GM21737 (cell line): ENCODE measurements at regions not wholly inside any gene's neighbourhood (a gene's known extent, or its start where the extent isn't known, plus 50 kb on each side); places are given as distances from the start of the nearest gene placed in this dataset.
"Not testable (repeated sequence)": the region's sequence is repeated elsewhere in the genome, so short reads cannot be mapped to it uniquely, and the experiment has no call there.

Experiments
- ATAC-seq: cut with Tn5 transposase; IDR thresholded peaks from one replicate; pipeline ENCODE4 v1.9.1; 2021; ENCODE audit warnings: mild to moderate bottlenecking, moderate library complexity; ENCODE audit not compliant: unreplicated experiment

GRCh38 chr1:73667959-73668358, 530.0 kb downstream of the LRRIQ3 start:
- ATAC-seq = not testable (repeated sequence)

- ATAC-seq = no peak
These were observed 535.5 kb downstream of the LRRIQ3 start for GRCh38 chr1:73662526-73662925.

DNA sequence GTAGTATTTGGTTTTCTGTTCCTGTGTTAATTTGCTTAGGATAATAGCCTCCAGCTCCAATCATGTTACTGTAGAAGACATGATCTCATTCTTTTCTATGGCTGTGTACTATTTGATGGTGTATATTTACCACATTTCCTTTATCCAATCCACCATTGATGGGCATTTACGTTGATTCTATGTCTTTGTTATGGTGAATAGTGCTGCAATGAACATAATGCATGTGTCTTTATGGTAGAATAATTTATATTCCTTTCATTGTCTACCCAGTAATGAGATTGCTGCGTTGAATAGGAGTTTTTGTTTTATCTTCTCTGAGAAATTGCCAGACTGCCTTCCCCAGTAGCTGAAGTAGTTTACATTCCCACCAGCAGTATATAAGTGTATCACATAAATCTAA, 538.8 kb downstream of the LRRIQ3 start:
- ATAC-seq = no peak

DNA sequence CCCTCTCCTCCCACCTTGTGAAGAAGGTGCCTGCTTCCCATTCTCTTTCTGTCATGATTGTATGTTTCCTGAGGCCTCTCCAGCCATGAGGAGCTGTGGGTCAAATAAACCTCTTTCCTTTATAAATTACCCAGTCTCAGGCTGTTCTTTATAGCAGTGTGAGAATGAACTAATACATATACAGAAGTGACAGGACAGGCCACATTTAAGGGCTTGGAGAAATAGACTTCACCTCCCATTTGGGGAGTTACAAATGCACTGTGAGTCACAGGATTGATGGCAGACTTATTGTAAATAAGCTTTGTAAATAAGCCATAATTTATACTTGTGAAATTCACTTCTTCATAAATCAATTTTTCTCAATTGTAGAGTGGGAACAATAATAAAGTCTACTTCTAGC, 543.3 kb downstream of the LRRIQ3 start:
- no peak for ATAC-seq

DNA sequence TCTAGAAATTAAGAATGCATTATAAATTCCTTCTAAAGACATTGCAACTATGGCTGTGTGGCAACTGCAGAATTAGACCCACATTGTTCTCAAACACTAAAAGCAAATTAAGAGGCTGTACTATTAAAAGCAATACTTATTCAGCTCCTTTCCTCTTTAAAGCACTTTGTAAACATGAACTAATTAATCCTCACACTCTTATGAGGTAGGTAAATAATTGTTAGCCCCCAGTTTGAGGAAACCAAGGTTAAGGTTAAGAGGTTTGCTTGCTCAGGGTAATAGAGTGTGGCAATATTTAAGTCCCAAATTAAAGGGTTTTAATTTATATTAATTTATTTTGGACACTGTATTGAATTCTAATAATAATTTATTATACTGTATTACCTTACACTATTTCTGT, 553.8 kb downstream of the LRRIQ3 start:
- no peak for ATAC-seq

- ATAC-seq = no peak
These were observed 558.5 kb downstream of the LRRIQ3 start for GRCh38 chr1:73639494-73639893.

DNA sequence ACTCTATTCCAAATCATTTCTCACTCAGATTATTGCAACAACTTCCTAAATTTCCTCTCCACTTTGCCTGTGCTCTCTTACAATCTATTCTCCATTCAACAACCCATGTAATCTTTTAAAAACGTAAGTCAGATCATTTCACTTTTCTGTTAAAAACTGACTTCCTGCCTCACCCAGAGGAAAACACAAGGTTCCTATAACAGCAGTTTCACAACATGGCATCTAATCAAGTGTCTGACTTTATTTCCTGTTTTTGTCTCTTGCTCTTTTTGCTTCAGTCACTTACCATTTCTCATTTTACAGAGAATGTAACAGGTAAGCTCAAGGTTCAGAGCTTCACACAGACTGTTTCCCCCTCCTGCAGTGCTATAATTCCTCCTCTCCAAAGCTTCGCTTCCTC, 560.7 kb downstream of the LRRIQ3 start:
- ATAC-seq = no peak

DNA sequence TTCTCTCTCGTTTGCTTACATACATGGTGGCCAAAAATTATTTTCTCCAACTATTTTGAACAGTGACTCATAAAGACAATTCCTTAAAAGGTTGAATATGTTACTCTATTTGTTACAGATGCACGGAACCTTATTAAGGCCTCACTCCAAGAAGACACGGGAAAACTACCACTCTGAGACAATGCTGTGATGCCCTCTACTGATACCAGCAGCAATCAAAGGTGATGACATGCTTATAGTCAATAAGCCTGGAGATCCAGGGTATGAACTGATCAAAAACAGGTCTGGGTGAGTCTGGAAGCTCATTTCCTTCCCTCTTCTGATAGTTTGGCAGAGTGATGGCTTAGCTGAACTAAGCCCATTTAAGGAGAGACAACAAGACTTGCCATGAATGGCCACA, 563.0 kb downstream of the LRRIQ3 start:
- no peak for ATAC-seq

- no peak for ATAC-seq
These were observed 570.3 kb downstream of the LRRIQ3 start for GRCh38 chr1:73627723-73628122.

GRCh38 chr1:73626326-73626725, 571.6 kb downstream of the LRRIQ3 start:
- ATAC-seq = no peak

- ATAC-seq = no peak
These were observed 574.0 kb downstream of the LRRIQ3 start for GRCh38 chr1:73623946-73624345.

DNA sequence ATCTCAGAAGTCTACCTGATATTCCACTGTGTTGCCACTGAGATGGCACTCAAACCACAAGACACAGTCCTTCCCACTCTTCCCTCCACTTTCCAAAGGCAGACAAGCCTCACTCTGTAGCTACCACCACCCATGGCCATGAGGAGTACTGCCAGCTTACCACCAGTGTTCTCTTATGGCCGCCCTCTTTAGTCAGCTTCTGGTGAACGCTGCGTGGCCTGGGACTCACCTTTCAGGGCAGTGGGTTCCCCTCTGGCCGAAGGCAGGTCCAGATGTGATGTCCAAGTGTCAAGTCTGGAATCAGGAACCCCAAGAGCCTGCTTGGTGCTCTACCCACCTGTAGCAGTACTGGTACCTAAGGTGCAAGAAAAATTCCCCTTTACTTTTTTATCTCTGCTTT, 580.8 kb downstream of the LRRIQ3 start:
- no peak for ATAC-seq

DNA sequence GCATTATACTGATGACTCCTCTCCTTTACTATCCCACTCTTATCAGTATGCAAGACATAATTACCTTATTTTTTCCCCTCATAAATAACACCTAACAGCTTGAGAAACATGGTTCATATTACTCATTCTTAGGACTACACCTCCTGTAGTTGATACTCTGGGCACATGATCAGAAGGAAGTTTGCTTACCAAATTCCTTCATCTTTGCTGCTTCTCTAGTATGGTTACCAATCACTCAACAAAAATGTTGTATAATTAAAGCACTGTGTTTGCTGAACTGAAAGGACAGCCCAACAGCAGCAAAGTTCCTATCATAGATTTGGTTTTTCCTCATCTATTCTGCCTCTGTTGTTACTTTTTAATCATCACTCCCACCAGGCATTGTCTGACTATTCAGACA, 586.3 kb downstream of the LRRIQ3 start:
- no peak for ATAC-seq

DNA sequence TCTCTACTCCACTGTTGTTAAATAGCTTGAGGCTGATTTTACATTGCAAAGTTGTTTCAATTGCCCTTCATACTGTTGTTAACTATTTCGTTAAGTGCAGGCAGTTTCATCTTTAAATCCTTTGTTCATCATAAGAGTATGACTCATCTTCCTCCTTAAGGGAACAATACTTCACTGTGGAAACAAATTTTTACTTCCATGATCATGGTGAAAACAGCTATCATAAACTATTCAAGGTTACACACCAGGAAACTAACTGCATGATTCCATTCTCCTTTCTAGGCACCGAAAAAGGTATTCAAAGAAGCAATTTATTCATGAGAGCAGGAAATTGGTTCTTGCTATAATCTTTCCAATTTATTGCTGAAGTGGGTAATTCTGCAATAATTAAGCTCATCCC, 593.2 kb downstream of the LRRIQ3 start:
- no peak for ATAC-seq

DNA sequence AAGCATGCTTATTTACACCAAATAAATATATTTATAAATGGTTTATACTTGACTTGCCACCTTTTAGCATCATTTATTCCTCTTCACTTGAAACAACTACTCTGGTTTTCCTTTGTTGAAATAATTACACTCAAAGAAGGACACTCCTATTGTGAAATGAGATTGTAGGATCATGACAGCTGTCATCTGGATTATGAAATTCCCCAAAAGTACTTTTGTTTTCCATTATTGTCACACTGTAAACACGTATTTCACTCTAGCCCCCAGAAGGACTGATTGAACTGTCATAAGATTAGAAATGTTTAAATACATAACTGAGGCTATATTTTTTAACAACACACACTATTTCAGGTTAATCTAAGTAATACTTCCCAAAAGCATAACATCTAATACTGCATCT, 593.8 kb downstream of the LRRIQ3 start:
- ATAC-seq = no peak

GRCh38 chr1:73593804-73594203, 604.2 kb downstream of the LRRIQ3 start:
- ATAC-seq = no peak

DNA sequence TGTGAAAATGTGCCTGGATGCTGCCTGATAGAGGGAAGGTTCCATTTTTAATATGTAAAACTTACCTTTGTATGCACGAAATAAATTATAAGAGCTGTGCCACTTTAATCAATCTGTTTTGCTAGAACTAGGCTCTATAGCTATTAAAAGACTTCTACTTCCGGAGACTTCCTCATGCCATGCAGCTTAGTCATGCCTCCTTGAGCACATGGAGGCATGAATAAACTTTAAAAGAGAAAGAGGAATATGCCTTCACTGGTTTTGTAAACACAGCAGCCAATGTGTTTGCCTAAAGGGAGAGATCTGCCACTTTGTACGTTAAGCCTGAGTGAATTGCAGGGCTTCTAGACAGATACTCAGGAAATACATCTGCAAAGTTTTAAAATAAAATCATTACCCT, 604.6 kb downstream of the LRRIQ3 start:
- no peak for ATAC-seq

GRCh38 chr1:73587080-73587479, 610.9 kb downstream of the LRRIQ3 start:
- no peak for ATAC-seq

- no peak for ATAC-seq
These were observed 620.8 kb downstream of the LRRIQ3 start for GRCh38 chr1:73577206-73577605.

DNA sequence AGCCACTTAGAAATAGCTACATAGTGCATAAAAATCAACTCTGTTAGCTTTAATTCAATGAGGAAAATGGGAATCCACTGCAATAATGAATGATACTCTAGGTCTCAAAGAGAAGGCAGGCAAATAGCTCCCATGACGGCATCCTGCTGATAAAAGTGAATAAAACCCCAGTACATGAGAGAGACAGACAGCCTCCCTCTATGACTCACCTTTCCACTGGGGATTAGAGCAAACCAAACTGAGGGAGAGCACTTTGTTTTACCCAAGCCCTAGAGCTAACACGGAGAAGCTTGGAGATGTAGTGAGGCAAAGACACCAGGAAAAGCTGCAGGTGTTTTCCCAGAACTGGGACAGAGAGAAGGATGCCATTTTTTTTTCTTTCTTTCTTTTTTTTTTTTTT, 621.9 kb downstream of the LRRIQ3 start:
- ATAC-seq = no peak

- no peak for ATAC-seq
These were observed 633.7 kb downstream of the LRRIQ3 start for GRCh38 chr1:73564294-73564693.

DNA sequence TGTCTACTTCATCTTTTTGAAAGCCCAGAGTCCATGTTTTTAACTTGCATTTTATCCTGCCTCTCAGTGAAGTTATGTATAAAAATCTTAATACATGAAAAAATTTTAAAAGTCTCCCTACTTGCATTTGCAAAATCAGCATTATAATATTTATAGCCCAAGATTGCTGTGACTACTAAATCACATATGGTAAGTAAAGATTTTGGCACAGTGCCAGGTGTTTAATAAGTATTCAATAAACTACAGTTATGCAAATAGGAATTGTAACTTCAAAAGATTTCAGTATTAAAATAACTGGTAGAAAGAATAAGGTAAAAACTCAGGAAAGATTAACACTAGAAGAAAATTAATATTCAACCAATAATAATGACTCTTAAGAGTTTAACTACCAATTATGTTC, 641.7 kb downstream of the LRRIQ3 start:
- ATAC-seq = no peak

GRCh38 chr1:73537400-73537799, 660.6 kb downstream of the LRRIQ3 start:
- ATAC-seq = no peak

- no peak for ATAC-seq
These were observed 680.3 kb downstream of the LRRIQ3 start for GRCh38 chr1:73517603-73518191.
